ENCODE measurements at regions not wholly inside any gene's neighbourhood (a gene's known extent, or its start where the extent isn't known, plus 50 kb on each side); places are given as distances from the start of the nearest gene placed in this dataset.
"Not testable (repeated sequence)": the region's sequence is repeated elsewhere in the genome, so short reads cannot be mapped to it uniquely, and the experiment has no call there.

GRCh38 chr3:195970873-195971272 lies 62.5 kb upstream of the TNK2 start:
- not testable (repeated sequence) for DNase-seq

- DNase-seq: not testable (repeated sequence)
Measured at GRCh38 chr3:195969838-195970776, 61.8 kb upstream of the TNK2 start.

DNA sequence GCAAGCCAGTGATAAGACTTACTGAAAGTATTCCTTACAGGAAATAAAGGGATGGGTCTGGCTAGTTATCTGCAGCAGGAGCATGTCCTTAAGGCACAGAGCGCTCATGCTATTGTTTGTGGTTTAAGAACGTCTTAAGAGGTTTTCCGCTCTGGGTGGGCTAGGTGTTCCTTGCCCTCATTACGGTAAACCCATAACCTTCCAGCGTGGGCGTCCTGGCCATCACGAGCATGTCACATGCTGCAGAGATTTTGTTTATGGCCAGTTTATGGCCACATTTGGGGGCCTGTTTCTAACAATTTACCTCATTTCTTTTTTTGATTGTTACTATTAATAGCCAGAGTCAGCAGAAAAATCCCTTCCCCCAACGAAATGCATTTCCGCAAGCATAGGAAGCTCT lies 61.0 kb upstream of the TNK2 start:
- DNase-seq: not testable (repeated sequence)

- not testable (repeated sequence) for DNase-seq
Measured at GRCh38 chr3:195968104-195968503, 59.8 kb upstream of the TNK2 start.

DNA sequence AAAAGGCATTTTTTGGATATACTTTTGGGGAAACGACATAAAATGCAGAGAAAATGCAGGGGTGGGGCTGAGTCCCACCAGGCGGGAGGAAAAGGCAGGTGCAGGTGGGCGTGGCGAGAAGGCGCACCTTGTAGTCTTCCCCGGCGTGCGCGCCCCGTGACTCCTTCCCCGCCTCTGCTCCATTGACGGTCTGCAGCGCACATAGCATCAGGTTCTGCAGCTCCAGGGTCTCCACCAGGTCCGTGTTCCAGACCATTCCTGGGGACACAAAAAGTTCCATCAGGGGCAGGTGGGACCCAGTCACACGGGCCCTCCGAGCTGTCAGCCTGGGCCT lies 59.0 kb upstream of the TNK2 start:
- DNase-seq: not testable (repeated sequence)

GRCh38 chr3:195966563-195967386 lies 58.4 kb upstream of the TNK2 start:
- not testable (repeated sequence) for DNase-seq

DNA sequence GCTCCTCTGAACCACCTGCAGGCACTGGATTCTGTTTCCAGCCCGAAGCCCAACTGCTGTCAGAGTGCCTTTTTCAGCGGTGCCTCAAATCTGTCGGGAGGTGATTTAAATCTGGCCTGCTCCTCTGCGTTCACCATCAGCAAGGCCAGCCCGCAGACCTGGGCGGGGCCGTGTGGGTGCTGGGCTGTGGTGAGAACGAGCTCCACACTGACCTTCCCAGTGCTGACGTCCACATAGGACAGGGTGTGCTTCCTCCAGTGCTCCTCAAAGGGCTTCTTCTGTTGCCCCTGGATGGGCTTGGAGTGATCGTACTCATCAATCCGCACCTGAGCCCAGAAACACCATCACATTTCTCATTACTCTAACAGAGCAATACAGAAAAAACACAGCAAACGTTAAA lies 56.9 kb upstream of the TNK2 start:
- not testable (repeated sequence) for DNase-seq

DNA sequence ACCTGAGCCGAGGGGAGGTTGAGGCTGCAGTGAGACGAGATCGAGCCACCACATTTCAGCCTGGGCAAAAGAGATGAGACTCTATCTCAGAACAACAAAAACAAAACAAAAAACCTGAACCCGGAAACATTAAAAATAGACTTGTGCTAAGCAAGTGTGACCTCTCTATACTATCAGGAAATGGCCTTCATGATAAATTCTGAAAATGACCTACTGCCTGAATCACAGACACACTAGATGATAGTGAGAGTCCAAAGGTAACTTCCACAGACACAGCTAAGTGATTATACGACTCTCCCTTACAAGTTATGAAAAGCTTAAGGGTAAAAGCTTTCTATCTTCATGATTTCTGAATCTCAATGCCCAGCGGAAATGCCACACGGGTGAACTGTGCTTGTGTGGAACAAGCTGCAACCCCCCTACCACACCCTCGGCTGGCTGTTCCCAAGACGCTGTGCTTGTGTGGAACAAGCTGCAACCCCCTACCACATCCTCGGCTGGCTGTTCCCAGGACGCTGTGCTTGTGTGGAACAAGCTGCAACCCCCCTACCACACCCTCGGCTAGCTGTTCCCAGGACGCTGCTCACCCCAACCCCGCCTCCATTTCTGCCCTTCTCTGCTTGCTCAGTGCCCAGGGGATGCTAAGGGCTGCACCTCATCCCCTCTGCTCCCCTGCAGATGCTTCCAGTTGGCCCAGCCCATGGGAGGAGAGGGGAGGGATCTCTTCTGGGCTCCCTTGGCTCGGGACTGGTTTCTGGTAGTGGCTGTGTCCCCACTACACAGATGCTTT lies 56.2 kb upstream of the TNK2 start:
- DNase-seq: not testable (repeated sequence)

DNA sequence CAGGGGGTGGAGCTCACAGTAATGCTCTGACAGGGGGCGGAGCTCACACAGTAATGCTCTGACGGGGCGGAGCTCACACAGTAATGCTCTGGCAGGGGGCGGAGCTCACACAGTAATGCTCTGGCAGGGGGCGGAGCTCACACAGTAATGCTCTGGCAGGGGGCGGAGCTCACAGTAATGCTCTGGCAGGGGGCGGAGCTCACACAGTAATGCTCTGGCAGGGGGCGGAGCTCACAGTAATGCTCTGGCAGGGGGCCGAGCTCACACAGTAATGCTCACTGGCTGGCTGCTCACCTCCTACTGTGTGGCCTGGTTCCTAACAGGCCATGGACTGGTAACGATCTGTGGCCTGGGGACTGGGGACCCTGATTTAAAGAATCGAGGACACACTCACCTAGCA lies 53.9 kb upstream of the TNK2 start:
- DNase-seq: not testable (repeated sequence)

GRCh38 chr3:195960971-195961775 lies 52.8 kb upstream of the TNK2 start:
- peak; percentile 35 for DNase-seq

DNA sequence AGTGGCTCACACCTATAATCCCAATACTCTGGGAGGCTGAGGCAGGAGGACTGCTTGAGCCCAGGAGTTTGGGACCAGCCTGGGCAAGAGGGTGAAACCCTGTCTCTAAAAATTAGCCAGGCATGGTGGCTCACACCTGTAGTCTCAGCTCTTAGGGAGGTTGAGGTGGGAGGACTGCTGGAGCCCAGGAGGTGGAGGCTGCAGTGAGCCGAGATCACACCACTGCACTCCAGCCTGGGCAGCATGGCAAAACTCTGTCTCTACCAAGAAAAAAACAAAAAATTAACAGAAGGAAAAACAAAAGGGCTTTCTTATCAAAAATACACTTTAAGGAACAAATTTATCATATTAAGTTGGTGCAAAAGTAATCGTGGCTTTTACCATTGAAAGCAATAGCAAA lies 51.8 kb upstream of the TNK2 start:
- DNase-seq: not testable (repeated sequence)

GRCh38 chr3:195959367-195960157 lies 51.2 kb upstream of the TNK2 start:
- DNase-seq: not testable (repeated sequence)

- DNase-seq: not testable (repeated sequence)
Measured at GRCh38 chr3:195958736-195959135, 50.4 kb upstream of the TNK2 start.

All from EL (cell line).